ENCODE measurements at regions not wholly inside any gene's neighbourhood (a gene's known extent, or its start where the extent isn't known, plus 50 kb on each side); places are given as distances from the start of the nearest gene placed in this dataset.

DNA sequence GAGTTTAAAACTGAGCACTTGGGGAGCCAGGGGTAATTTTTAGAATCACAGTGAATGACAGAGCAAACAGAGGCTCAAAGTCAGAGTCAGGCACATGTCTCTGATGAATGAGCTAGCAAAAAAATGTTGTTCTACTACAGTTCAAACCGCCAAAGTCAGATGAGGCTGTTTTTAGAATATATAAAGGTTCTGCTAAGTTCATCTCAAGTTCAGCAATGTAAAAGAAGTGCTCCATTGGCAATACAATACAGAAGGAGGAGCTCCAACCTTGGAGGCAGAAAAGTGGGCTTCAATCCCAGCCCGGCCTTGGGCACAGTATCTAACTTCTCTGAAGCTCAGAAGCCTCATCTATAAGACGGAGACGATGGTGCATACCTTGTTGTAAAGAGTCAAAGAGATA lies 70.1 kb upstream of the IPO5 start:
- Histone ChIP-seq H3K79me2 (ENCODE audit: insufficient read depth) (no peaks in the 10 kb centered on the region), H3K4me3 (ENCODE audit: low read depth in 2 of 2, low read length in 1 of 2) (no peak overlapping the region), H3K9ac (no peak overlapping the region), H3K27ac (ENCODE audit: low read depth in 2 of 2, low read length in 1 of 2) (no peak overlapping the region), H3K9me3 (no peaks in the 10 kb centered on the region), H3F3A (replicated peaks; ENCODE audit: insufficient read depth) (peaks cover 24% of the 10 kb centered on the region), H4K20me1 (ENCODE audit: insufficient read depth) (no peaks in the 10 kb centered on the region), H3K36me3 (replicated peaks in 1 of 2; ENCODE audit: control insufficient read depth in 1 of 2, insufficient read depth in 2 of 2, low read length in 1 of 2) (no peaks in the 10 kb centered on the region), H3K4me2 (no peak overlapping the region), H3K4me1 (ENCODE audit: control insufficient read depth in 1 of 2, insufficient read depth in 2 of 2, low read depth in 1 of 2, low read length in 1 of 2) (peaks cover 0 to 23% of the 10 kb centered on the region in 2 experiments; a peak in 3 of 4 replicates), H2AFZ (ENCODE audit: low read depth) (no peak overlapping the region), H3K27me3 (ENCODE audit: insufficient read depth) (no peaks in the 10 kb centered on the region), H3K9me2 (no peaks in the 10 kb centered on the region)
- WGBS (ENCODE audit: low lambda C conversion rate) = 88% methylated on average over 4 of the region's 4 CpGs
- TF ChIP-seq POLR2AphosphoS5 (IDR thresholded peaks at IDR 0.05; ENCODE audit: low read depth, low read length) (no peak), RXRA (IDR thresholded peaks at IDR 0.05; ENCODE audit: borderline replicate concordance, low read depth) (no peak), SMC3 (IDR thresholded peaks at IDR 0.05; ENCODE audit: low read depth, low read length) (no peak), RAD21 (IDR thresholded peaks at IDR 0.05; ENCODE audit: low read length) (no peak), CHD2 (IDR thresholded peaks at IDR 0.05; ENCODE audit: low read length, partially characterized antibody) (no peak), MEF2A (IDR thresholded peaks at IDR 0.05; ENCODE audit: borderline replicate concordance, low read depth) (no peak), FOXM1 (IDR thresholded peaks at IDR 0.05; ENCODE audit: low read depth) (no peak), GATA2 (CRISPR knock-in tag; IDR thresholded peaks at IDR 0.05) (no peak), MXI1 (IDR thresholded peaks at IDR 0.05; ENCODE audit: low read depth, low read length) (no peak), NFIC (IDR thresholded peaks at IDR 0.05; ENCODE audit: borderline replicate concordance) (no peak), SIN3A (IDR thresholded peaks at IDR 0.05; ENCODE audit: borderline replicate concordance, low read depth, low read length) (no peak), ELF1 (IDR thresholded peaks at IDR 0.05) (no peak)
- TF ChIP-seq, protein P1, sequence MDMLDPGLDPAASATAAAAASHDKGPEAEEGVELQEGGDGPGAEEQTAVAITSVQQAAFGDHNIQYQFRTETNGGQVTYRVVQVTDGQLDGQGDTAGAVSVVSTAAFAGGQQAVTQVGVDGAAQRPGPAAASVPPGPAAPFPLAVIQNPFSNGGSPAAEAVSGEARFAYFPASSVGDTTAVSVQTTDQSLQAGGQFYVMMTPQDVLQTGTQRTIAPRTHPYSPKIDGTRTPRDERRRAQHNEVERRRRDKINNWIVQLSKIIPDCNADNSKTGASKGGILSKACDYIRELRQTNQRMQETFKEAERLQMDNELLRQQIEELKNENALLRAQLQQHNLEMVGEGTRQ (IDR thresholded peaks at IDR 0.05; ENCODE audit: borderline replicate concordance, low read depth, low read length) = no peak
- TF ChIP-seq, protein P2, sequence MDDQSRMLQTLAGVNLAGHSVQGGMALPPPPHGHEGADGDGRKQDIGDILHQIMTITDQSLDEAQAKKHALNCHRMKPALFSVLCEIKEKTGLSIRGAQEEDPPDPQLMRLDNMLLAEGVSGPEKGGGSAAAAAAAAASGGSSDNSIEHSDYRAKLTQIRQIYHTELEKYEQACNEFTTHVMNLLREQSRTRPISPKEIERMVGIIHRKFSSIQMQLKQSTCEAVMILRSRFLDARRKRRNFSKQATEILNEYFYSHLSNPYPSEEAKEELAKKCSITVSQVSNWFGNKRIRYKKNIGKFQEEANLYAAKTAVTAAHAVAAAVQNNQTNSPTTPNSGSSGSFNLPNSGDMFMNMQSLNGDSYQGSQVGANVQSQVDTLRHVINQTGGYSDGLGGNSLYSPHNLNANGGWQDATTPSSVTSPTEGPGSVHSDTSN (IDR thresholded peaks at IDR 0.05) = no peak
- no peak for DNase-seq
- ChIA-PET CTCF (interaction anchor here (2.8 kb wide), 1 partner anchor 27 kb away, joined by 8 read pairs; no protein-coding TSS in a partner anchor), POLR2A (no interaction called here)

DNA sequence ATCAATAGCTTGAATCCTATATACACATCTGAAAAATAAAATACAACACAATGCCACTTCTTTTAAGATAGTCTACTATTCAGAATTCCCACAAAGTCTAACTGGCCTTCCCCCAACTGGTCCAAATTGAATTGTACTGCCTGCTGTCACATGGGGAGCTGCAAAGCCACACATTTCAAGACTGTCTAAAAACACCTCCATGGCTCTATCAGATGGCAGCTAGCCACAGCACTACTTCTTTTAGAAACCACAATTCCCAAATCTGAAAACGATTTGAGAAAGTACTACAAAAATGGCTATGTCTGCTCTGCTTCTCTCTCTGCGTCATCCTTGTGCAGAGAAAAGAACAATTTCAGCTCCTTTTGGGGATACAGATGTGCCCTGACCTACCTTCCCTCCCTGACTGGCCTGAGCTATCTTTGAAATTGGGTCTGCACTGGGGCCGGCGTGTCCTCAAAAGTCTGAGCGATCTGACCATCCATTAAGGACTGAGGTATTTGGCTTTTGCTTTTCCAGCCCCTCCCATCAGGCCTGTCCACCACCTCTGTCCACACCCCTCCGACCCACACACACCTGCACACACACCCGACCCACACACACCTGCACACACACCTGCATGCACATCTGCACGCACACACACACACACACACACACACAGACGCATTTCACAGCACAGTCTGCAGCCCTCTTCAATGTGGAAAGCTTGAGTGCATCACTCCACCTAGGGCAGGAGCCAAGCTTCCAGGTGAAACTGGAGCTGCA lies 68.6 kb upstream of the IPO5 start:
- no peaks in the 10 kb centered on the region for H3K36me3 ChIP-seq (replicated peaks in 1 of 2; ENCODE audit: control insufficient read depth in 1 of 2, insufficient read depth in 2 of 2, low read length in 1 of 2)
- no peaks in the 10 kb centered on the region for H3K27me3 ChIP-seq (ENCODE audit: insufficient read depth)
- H4K20me1 ChIP-seq (ENCODE audit: insufficient read depth) = no peaks in the 10 kb centered on the region
- TF ChIP-seq RCOR1 (IDR thresholded peaks at IDR 0.05; ENCODE audit: low read length) (no peak), EP300 (IDR thresholded peaks at IDR 0.05; ENCODE audit: borderline replicate concordance in 1 of 2, low read depth in 1 of 2, low read length in 1 of 2) (no peak), GABPA (IDR thresholded peaks at IDR 0.05; ENCODE audit: low read depth) (no peak)
- TF ChIP-seq, protein P3, sequence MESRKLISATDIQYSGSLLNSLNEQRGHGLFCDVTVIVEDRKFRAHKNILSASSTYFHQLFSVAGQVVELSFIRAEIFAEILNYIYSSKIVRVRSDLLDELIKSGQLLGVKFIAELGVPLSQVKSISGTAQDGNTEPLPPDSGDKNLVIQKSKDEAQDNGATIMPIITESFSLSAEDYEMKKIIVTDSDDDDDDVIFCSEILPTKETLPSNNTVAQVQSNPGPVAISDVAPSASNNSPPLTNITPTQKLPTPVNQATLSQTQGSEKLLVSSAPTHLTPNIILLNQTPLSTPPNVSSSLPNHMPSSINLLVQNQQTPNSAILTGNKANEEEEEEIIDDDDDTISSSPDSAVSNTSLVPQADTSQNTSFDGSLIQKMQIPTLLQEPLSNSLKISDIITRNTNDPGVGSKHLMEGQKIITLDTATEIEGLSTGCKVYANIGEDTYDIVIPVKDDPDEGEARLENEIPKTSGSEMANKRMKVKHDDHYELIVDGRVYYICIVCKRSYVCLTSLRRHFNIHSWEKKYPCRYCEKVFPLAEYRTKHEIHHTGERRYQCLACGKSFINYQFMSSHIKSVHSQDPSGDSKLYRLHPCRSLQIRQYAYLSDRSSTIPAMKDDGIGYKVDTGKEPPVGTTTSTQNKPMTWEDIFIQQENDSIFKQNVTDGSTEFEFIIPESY (IDR thresholded peaks at IDR 0.05; ENCODE audit: borderline replicate concordance, low read depth) = no peak
- TF ChIP-seq, protein P4, sequence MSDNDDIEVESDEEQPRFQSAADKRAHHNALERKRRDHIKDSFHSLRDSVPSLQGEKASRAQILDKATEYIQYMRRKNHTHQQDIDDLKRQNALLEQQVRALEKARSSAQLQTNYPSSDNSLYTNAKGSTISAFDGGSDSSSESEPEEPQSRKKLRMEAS (IDR thresholded peaks at IDR 0.05; ENCODE audit: low read depth) = no peak
- no peaks in the 10 kb centered on the region for H3K79me2 ChIP-seq (ENCODE audit: insufficient read depth)
- H3K9ac ChIP-seq = no peak overlapping the region
- no peak overlapping the region for H3K27ac ChIP-seq (ENCODE audit: low read depth in 2 of 2, low read length in 1 of 2)
- ChIA-PET CTCF (interaction anchor here (0.8 kb wide), 1 partner anchor 1292 kb away, joined by 3 read pairs; no protein-coding TSS in a partner anchor), POLR2A (no interaction called here)
- peaks cover 0 to 15% of the 10 kb centered on the region in 2 experiments; a peak in 2 of 4 replicates for H3K4me1 ChIP-seq (ENCODE audit: control insufficient read depth in 1 of 2, insufficient read depth in 2 of 2, low read depth in 1 of 2, low read length in 1 of 2)
- DNase-seq = no peak
- H3K4me2 ChIP-seq = no peak overlapping the region
- no peaks in the 10 kb centered on the region for H3K9me2 ChIP-seq
- 70% methylated on average over 9 of the region's 9 CpGs for WGBS (ENCODE audit: low lambda C conversion rate)
- peaks cover 12% of the 10 kb centered on the region for H3F3A ChIP-seq (replicated peaks; ENCODE audit: insufficient read depth)
- no peak overlapping the region for H2AFZ ChIP-seq (ENCODE audit: low read depth)
- no peak overlapping the region for H3K4me3 ChIP-seq (ENCODE audit: low read depth in 2 of 2, low read length in 1 of 2)
- no peaks in the 10 kb centered on the region for H3K9me3 ChIP-seq
